Fibroblast of mammary gland (primary cell): ENCODE measurements at regions not wholly inside any gene's neighbourhood (a gene's known extent, or its start where the extent isn't known, plus 50 kb on each side); places are given as distances from the start of the nearest gene placed in this dataset.

Source experiments
- DNase-seq: peaks from one replicate; pipeline ENCODE4 v3.0.0-alpha.2; 2010; ENCODE audit warnings: low read depth
- H3K4me3 ChIP-seq: 2 replicates; pipeline ENCODE4 v1.5.1; 2011; ENCODE audit warnings: low read depth, mild to moderate bottlenecking, low read length, moderate library complexity; ENCODE audit not compliant: control insufficient read depth
- CTCF ChIP-seq: conservative IDR thresholded peaks from 2 replicates; pipeline ENCODE4 v1.5.1; 2011; ENCODE audit warnings: low read depth, low read length, inconsistent platforms; ENCODE audit not compliant: control insufficient read depth, insufficient read depth

GRCh38 chrX:150127216-150127615, 188.9 kb upstream of the EOLA2 start:
- DNase-seq = no peak
- TF ChIP-seq CTCF = no peak
- no peak overlapping the region for H3K4me3 ChIP-seq

GRCh38 chrX:150143721-150144440, 205.6 kb upstream of the EOLA2 start:
- no peak for DNase-seq
- TF ChIP-seq CTCF = no peak
- H3K4me3 ChIP-seq = no peak overlapping the region

DNA sequence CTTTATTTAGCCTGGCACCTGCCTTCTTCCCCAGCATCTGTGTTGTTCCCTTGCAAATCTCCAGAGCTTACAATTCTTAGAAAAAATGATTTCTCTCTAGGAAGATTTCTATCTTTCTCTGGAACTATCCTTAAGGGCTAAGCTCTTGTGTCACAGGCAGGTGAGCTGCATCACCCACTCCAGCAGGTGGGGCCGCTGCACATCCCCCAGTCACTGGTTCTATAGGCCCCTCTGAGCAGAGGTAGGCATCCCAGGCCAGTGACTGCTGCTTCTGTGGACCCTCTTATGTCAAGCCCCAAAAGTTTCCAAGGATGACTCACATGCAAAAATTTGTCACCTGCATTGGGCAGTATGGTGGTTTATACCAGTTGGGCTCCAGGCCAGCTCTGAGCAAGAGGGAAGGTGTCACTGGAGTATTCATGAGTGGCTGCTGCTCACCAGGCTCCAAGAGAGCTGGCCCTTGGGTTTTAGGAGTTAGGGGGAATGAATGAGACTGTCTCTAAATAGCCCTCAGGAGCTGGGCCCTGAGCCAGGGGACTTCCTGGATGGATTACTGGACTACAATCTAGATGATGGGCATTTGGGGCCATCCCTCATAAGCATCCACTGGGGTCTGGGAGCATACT, 208.1 kb upstream of the EOLA2 start:
- TF ChIP-seq CTCF = no peak
- DNase-seq = no peak
- H3K4me3 ChIP-seq = no peak overlapping the region

DNA sequence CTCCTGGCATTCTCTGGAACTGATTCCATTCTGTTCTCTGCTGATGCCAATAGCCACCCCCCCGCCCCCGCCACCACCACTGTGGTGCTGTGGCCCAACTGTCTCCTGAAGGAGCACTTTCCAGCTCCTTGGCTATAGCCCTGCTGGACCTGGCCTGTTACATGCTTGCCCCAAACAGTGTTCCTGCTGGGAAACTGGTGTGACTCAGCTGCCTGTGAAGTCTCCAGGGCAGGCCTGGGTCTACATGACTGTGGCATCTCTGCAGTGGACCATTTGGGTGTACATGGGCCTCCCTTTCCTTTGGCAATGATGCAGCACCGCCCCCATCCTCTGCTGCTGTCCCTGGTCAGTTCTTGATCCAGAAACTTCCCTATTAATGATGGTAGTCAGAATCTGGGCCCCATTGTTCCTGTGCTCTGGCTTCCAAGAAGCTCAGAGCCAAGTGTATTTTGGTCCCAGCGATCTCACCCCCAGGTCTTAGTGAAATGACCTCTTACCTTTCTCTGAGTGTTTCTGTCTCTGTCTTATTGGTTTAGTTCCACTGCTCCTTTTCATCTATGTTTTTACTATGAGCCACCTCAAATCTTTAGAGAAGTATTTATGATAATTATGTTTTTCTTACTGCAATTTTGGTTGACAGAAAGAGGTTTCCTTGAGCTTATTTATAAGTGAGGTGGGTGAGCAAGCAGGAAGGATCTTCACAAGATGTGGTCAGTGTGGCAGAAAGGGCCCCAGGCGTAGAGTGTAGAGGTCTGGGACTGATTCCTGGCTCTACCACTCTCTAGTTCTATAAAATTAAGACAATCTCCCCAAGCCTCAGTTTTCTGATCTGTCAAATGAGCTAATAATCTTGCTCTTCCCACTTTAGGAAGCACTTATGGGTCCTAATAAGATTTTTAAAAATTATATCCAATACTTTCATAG, 210.7 kb upstream of the EOLA2 start:
- no peak for DNase-seq
- TF ChIP-seq CTCF = no peak
- no peak overlapping the region for H3K4me3 ChIP-seq

- DNase-seq = no peak
- no peak overlapping the region for H3K4me3 ChIP-seq
- no peak for TF ChIP-seq CTCF
Measured at GRCh38 chrX:150150076-150150779, 211.9 kb upstream of the EOLA2 start.

- TF ChIP-seq CTCF = no peak
- DNase-seq = no peak
- H3K4me3 ChIP-seq = no peak overlapping the region
Measured at GRCh38 chrX:150150780-150151125, 212.4 kb upstream of the MAMLD1 start.
